ENCODE measurements at regions not wholly inside any gene's neighbourhood (a gene's known extent, or its start where the extent isn't known, plus 50 kb on each side); places are given as distances from the start of the nearest gene placed in this dataset.

- DNase-seq (ENCODE audit: low read depth in 3 of 3) = no peak
These were observed 1223.9 kb downstream of the BRD1 start for GRCh38 chr22:48603621-48604320.

- no peak for DNase-seq (ENCODE audit: low read depth in 3 of 3)
These were observed 1224.7 kb downstream of the BRD1 start for GRCh38 chr22:48602805-48603518.

- no peak for DNase-seq (ENCODE audit: low read depth in 3 of 3)
These were observed 1227.0 kb downstream of the BRD1 start for GRCh38 chr22:48600681-48601080.

- DNase-seq (ENCODE audit: low read depth in 3 of 3) = no peak
These were observed 1227.5 kb downstream of the BRD1 start for GRCh38 chr22:48600171-48600570.

- no peak for DNase-seq (ENCODE audit: low read depth in 3 of 3)
These were observed 1228.3 kb downstream of the BRD1 start for GRCh38 chr22:48599346-48599745.

- no peak for DNase-seq (ENCODE audit: low read depth in 3 of 3)
These were observed 1231.4 kb downstream of the BRD1 start for GRCh38 chr22:48596111-48596850.

- no peak for DNase-seq (ENCODE audit: low read depth in 3 of 3)
These were observed 1232.2 kb downstream of the BRD1 start for GRCh38 chr22:48595511-48595905.

GRCh38 chr22:48594757-48595510 lies 1232.7 kb downstream of the BRD1 start:
- DNase-seq (ENCODE audit: low read depth in 3 of 3) = no peak

GRCh38 chr22:48594016-48594756 lies 1233.5 kb downstream of the BRD1 start:
- DNase-seq (ENCODE audit: low read depth in 3 of 3) = no peak

GRCh38 chr22:48593551-48593950 lies 1234.1 kb downstream of the BRD1 start:
- no peak for DNase-seq (ENCODE audit: low read depth in 3 of 3)

GRCh38 chr22:48592931-48593330 lies 1234.7 kb downstream of the BRD1 start:
- no peak for DNase-seq (ENCODE audit: low read depth in 3 of 3)

GRCh38 chr22:48592488-48592887 lies 1235.2 kb downstream of the BRD1 start:
- no peak for DNase-seq (ENCODE audit: low read depth in 3 of 3)

- no peak for DNase-seq (ENCODE audit: low read depth in 3 of 3)
These were observed 1235.7 kb downstream of the BRD1 start for GRCh38 chr22:48592066-48592345.

GRCh38 chr22:48591286-48592065 lies 1236.2 kb downstream of the BRD1 start:
- no peak for DNase-seq (ENCODE audit: low read depth in 3 of 3)

GRCh38 chr22:48589901-48590300 lies 1237.8 kb downstream of the BRD1 start:
- no peak for DNase-seq (ENCODE audit: low read depth in 3 of 3)

GRCh38 chr22:48588878-48589450 lies 1238.7 kb downstream of the BRD1 start:
- DNase-seq (ENCODE audit: low read depth in 3 of 3) = no peak

GRCh38 chr22:48588151-48588877 lies 1239.4 kb downstream of the BRD1 start:
- DNase-seq (ENCODE audit: low read depth in 3 of 3) = no peak

- no peak for DNase-seq (ENCODE audit: low read depth in 3 of 3)
These were observed 1240.3 kb downstream of the BRD1 start for GRCh38 chr22:48587236-48587865.

- DNase-seq (ENCODE audit: low read depth in 3 of 3) = no peak
These were observed 1240.9 kb downstream of the BRD1 start for GRCh38 chr22:48586799-48587185.

Data from stimulated activated CD4-positive, alpha-beta T cell treated with anti-CD3 and anti-CD28 coated beads, TNF-alpha, amount 100 ng/mL, for 48 hours (primary cell).